GM19035 (cell line): ENCODE measurements at regions not wholly inside any gene's neighbourhood (a gene's known extent, or its start where the extent isn't known, plus 50 kb on each side); places are given as distances from the start of the nearest gene placed in this dataset.
"Not testable (repeated sequence)": the region's sequence is repeated elsewhere in the genome, so short reads cannot be mapped to it uniquely, and the experiment has no call there.

ENCODE experiments used
- ATAC-seq: cut with Tn5 transposase; IDR thresholded peaks from one replicate; pipeline ENCODE4 v1.9.1; 2021; ENCODE audit not compliant: unreplicated experiment

GRCh38 chr7:114182837-114183236, 231.8 kb upstream of the FOXP2 start:
- no peak for ATAC-seq

GRCh38 chr7:114181280-114181679, 233.3 kb upstream of the FOXP2 start:
- no peak for ATAC-seq

- no peak for ATAC-seq
Observed at GRCh38 chr7:114180556-114181266, 233.9 kb upstream of the FOXP2 start.

GRCh38 chr7:114175125-114175524, 239.5 kb upstream of the FOXP2 start:
- no peak for ATAC-seq

- ATAC-seq = no peak
Observed at GRCh38 chr7:114173170-114173890, 241.3 kb upstream of the FOXP2 start.

GRCh38 chr7:114169389-114169788, 245.2 kb upstream of the FOXP2 start:
- ATAC-seq = not testable (repeated sequence)

- no peak for ATAC-seq
Observed at GRCh38 chr7:114160925-114161324, 242.1 kb upstream of the PPP1R3A start.

- no peak for ATAC-seq
Observed at GRCh38 chr7:114158854-114159253, 240.0 kb upstream of the PPP1R3A start.

GRCh38 chr7:114158275-114158674, 239.5 kb upstream of the PPP1R3A start:
- no peak for ATAC-seq

GRCh38 chr7:114156178-114156577, 237.4 kb upstream of the PPP1R3A start:
- ATAC-seq = no peak

- no peak for ATAC-seq
Observed at GRCh38 chr7:114155116-114156110, 236.6 kb upstream of the PPP1R3A start.

- ATAC-seq = no peak
Observed at GRCh38 chr7:114153700-114154099, 234.9 kb upstream of the PPP1R3A start.

GRCh38 chr7:114152314-114152938, 233.6 kb upstream of the PPP1R3A start:
- ATAC-seq = no peak

GRCh38 chr7:114151777-114152176, 233.0 kb upstream of the PPP1R3A start:
- ATAC-seq = no peak

GRCh38 chr7:114150689-114151088, 231.9 kb upstream of the PPP1R3A start:
- no peak for ATAC-seq

- ATAC-seq = no peak
Observed at GRCh38 chr7:114148779-114149178, 230.0 kb upstream of the PPP1R3A start.

- no peak for ATAC-seq
Observed at GRCh38 chr7:114141415-114141814, 222.6 kb upstream of the PPP1R3A start.

GRCh38 chr7:114140561-114140960, 221.8 kb upstream of the PPP1R3A start:
- ATAC-seq = no peak

GRCh38 chr7:114139690-114140089, 220.9 kb upstream of the PPP1R3A start:
- ATAC-seq = not testable (repeated sequence)

- no peak for ATAC-seq
Observed at GRCh38 chr7:114138587-114138986, 219.8 kb upstream of the PPP1R3A start.

- no peak for ATAC-seq
Observed at GRCh38 chr7:114133717-114134116, 214.9 kb upstream of the PPP1R3A start.
